ENCODE measurements at regions not wholly inside any gene's neighbourhood (a gene's known extent, or its start where the extent isn't known, plus 50 kb on each side); places are given as distances from the start of the nearest gene placed in this dataset.

DNA sequence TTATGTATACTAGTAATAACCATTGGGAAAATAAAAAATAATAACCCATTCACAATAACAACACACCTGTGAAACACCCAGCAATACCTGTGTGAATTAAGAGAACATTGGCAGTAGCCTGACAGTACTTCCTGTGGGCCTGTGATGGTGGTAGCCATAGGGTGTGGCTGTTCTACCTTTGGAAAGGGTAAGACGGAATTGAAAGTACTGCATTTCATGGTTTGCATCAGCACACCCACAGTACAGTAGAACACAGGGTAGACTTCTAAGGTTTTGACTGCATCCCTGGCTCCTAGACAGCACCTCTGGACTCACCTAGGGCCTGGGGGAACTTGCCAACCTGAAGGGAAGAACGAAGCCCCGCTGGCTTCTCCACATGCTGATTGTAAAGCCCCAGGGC, 279.8 kb downstream of the HTR1B start:
- H3K4me3 ChIP-seq (ENCODE audit: low read length in 2 of 2): no peak overlapping the region
- Mint-ChIP-seq H3K27me3 (no peaks in the 10 kb centered on the region), H3K27ac (no peak overlapping the region), H3K9me3 (peaks cover 0 to 19% (median 6%) of the 10 kb centered on the region in 8 donors), H3K36me3 (no peaks in the 10 kb centered on the region), H3K4me3 (no peak overlapping the region), H3K4me1 (no peaks in the 10 kb centered on the region)
- intact Hi-C loops (cut with micrococcal nuclease): no loop called here
- ChIA-PET POLR2A (ENCODE audit: partially characterized antibody) (no interaction called here), CTCF (ENCODE audit: partially characterized antibody) (no interaction called here)
- no peaks in the 10 kb centered on the region for H3K9me3 ChIP-seq (ENCODE audit: control insufficient read depth in 1 of 2, low read length in 2 of 2)
- H3K36me3 ChIP-seq (ENCODE audit: insufficient read depth, low read length): no peaks in the 10 kb centered on the region
- H3K4me1 ChIP-seq (ENCODE audit: insufficient read depth, low read length): no peaks in the 10 kb centered on the region
- H3K27me3 ChIP-seq (ENCODE audit: insufficient read depth, low read length): no peaks in the 10 kb centered on the region
- no peak overlapping the region for H3K27ac ChIP-seq (ENCODE audit: low read depth, low read length)
- no peak for DNase-seq

DNA sequence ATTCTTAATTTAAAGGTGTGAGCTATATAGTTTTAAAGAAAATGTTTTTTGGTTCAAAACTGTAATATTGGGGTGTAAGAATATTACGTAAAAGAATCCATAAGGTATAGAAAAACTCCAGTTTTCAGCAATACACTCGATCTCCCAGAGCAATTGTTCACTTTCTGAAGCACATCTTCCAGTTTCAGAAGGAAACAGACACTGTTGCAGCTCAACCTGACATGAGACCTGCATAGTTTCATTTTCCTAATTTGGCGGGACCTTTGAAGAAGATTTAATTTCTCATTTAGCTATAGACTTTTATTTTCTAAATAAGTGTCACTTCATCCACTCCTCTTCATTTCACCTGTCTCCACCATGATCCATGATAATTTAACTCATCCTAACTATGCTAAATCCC, 281.5 kb downstream of the HTR1B start:
- no peaks in the 10 kb centered on the region for H3K36me3 ChIP-seq (ENCODE audit: insufficient read depth, low read length)
- Mint-ChIP-seq H3K27ac (no peak overlapping the region), H3K4me1 (no peaks in the 10 kb centered on the region), H3K9me3 (peaks cover 0 to 12% (median 3%) of the 10 kb centered on the region in 8 donors), H3K36me3 (no peaks in the 10 kb centered on the region), H3K4me3 (no peak overlapping the region), H3K27me3 (no peaks in the 10 kb centered on the region)
- H3K9me3 ChIP-seq (ENCODE audit: control insufficient read depth in 1 of 2, low read length in 2 of 2): no peaks in the 10 kb centered on the region
- ChIA-PET CTCF (ENCODE audit: partially characterized antibody) (no interaction called here), POLR2A (ENCODE audit: partially characterized antibody) (no interaction called here)
- no peaks in the 10 kb centered on the region for H3K4me1 ChIP-seq (ENCODE audit: insufficient read depth, low read length)
- H3K4me3 ChIP-seq (ENCODE audit: low read length in 2 of 2): no peak overlapping the region
- intact Hi-C loops (cut with micrococcal nuclease): no loop called here
- no peaks in the 10 kb centered on the region for H3K27me3 ChIP-seq (ENCODE audit: insufficient read depth, low read length)
- no peak overlapping the region for H3K27ac ChIP-seq (ENCODE audit: low read depth, low read length)
- no peak for DNase-seq

DNA sequence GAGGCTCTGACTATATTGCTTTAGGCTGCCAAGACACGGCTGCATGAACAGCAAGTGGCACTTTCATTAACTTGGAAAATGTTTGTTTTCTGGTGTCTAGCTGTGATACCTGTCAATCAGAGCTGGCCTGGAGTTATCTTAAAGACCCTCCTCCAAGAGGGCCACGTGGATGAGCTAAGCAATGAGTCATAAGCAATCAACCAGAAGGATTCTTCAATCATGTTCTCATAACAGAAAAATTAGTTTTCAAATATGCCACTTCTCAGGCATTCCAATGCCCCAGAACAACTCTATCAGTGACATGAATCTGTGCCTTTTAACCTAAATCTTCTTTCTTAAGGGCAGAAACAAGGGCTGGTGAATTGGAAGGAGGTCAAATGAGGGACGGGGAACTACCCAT, 283.0 kb downstream of the HTR1B start:
- CTCF ChIA-PET (ENCODE audit: partially characterized antibody): no interaction called here
- Histone ChIP-seq H3K4me1 (ENCODE audit: insufficient read depth, low read length) (no peaks in the 10 kb centered on the region), H3K27me3 (ENCODE audit: insufficient read depth, low read length) (no peaks in the 10 kb centered on the region), H3K27ac (ENCODE audit: low read depth, low read length) (no peak overlapping the region), H3K4me3 (ENCODE audit: low read length in 2 of 2) (no peak overlapping the region), H3K36me3 (ENCODE audit: insufficient read depth, low read length) (no peaks in the 10 kb centered on the region), H3K9me3 (ENCODE audit: control insufficient read depth in 1 of 2, low read length in 2 of 2) (no peaks in the 10 kb centered on the region)
- no peak for DNase-seq
- Mint-ChIP-seq H3K27ac (no peak overlapping the region), H3K27me3 (no peaks in the 10 kb centered on the region), H3K36me3 (no peaks in the 10 kb centered on the region), H3K4me1 (no peaks in the 10 kb centered on the region), H3K4me3 (no peak overlapping the region), H3K9me3 (peaks cover 0 to 12% (median 3%) of the 10 kb centered on the region in 8 donors)
- intact Hi-C loops (cut with micrococcal nuclease): no loop called here
- POLR2A ChIA-PET (ENCODE audit: partially characterized antibody): no interaction called here

DNA sequence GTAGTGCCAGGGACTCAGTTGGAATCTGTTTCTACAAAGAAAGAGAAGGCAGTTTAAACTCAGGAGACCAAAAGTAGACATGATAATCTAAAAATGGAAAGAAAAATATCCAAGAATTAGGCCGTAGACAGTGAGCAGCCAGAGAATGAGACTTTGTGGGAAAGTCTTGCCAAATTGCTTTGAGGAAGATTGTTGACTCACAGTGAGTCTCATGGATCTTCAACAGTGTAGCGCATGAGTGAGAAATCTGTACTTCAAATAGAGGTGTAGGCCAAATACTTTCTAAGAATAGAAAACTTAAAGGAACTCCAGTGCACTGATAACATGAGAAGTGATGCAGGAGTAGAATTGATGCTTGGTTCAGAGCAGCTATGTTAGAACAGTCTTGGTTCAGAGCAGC, 284.5 kb downstream of the HTR1B start:
- no peaks in the 10 kb centered on the region for H3K36me3 ChIP-seq (ENCODE audit: insufficient read depth, low read length)
- Mint-ChIP-seq H3K4me1 (no peaks in the 10 kb centered on the region), H3K9me3 (peaks cover 0 to 15% (median 5%) of the 10 kb centered on the region in 8 donors), H3K4me3 (no peak overlapping the region), H3K36me3 (no peaks in the 10 kb centered on the region), H3K27ac (no peak overlapping the region), H3K27me3 (no peaks in the 10 kb centered on the region)
- CTCF ChIA-PET (ENCODE audit: partially characterized antibody): no interaction called here
- no peak for DNase-seq
- POLR2A ChIA-PET (ENCODE audit: partially characterized antibody): no interaction called here
- intact Hi-C loops (cut with micrococcal nuclease): no loop called here
- no peak overlapping the region for H3K4me3 ChIP-seq (ENCODE audit: low read length in 2 of 2)
- peaks cover 0 to 2% of the 10 kb centered on the region in 2 donors for H3K9me3 ChIP-seq (ENCODE audit: control insufficient read depth in 1 of 2, low read length in 2 of 2)
- no peak overlapping the region for H3K27ac ChIP-seq (ENCODE audit: low read depth, low read length)
- H3K4me1 ChIP-seq (ENCODE audit: insufficient read depth, low read length): no peaks in the 10 kb centered on the region
- H3K27me3 ChIP-seq (ENCODE audit: insufficient read depth, low read length): no peaks in the 10 kb centered on the region

DNA sequence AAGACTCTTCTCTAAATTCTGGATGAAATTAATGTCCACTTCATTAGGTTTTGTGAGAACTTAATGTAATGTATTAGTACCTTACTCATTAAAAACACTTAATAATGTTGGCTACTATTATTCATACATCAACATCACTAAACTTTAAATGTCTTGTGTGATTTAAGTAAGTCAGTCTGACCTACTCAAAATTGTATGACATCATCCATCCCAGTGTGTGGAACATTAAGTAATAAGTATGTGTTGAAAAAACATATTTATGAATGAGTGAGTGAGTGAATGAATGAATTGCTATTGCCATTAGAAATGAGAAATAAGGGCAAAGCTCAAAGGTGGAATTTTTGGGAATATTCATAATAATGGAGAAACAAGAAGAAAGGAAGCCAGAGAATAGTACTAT, 285.8 kb downstream of the HTR1B start:
- no peak overlapping the region for H3K4me3 ChIP-seq (ENCODE audit: low read length in 2 of 2)
- Mint-ChIP-seq H3K27me3 (no peaks in the 10 kb centered on the region), H3K27ac (no peak overlapping the region), H3K4me1 (no peaks in the 10 kb centered on the region), H3K4me3 (no peak overlapping the region), H3K36me3 (no peaks in the 10 kb centered on the region), H3K9me3 (peaks cover 0 to 15% (median 8%) of the 10 kb centered on the region in 8 donors)
- POLR2A ChIA-PET (ENCODE audit: partially characterized antibody): no interaction called here
- no peak for DNase-seq
- no peaks in the 10 kb centered on the region for H3K27me3 ChIP-seq (ENCODE audit: insufficient read depth, low read length)
- intact Hi-C loops (cut with micrococcal nuclease): no loop called here
- CTCF ChIA-PET (ENCODE audit: partially characterized antibody): no interaction called here
- H3K9me3 ChIP-seq (ENCODE audit: control insufficient read depth in 1 of 2, low read length in 2 of 2): peaks cover 0 to 3% of the 10 kb centered on the region in 2 donors
- no peaks in the 10 kb centered on the region for H3K4me1 ChIP-seq (ENCODE audit: insufficient read depth, low read length)
- no peaks in the 10 kb centered on the region for H3K36me3 ChIP-seq (ENCODE audit: insufficient read depth, low read length)
- H3K27ac ChIP-seq (ENCODE audit: low read depth, low read length): no peak overlapping the region

DNA sequence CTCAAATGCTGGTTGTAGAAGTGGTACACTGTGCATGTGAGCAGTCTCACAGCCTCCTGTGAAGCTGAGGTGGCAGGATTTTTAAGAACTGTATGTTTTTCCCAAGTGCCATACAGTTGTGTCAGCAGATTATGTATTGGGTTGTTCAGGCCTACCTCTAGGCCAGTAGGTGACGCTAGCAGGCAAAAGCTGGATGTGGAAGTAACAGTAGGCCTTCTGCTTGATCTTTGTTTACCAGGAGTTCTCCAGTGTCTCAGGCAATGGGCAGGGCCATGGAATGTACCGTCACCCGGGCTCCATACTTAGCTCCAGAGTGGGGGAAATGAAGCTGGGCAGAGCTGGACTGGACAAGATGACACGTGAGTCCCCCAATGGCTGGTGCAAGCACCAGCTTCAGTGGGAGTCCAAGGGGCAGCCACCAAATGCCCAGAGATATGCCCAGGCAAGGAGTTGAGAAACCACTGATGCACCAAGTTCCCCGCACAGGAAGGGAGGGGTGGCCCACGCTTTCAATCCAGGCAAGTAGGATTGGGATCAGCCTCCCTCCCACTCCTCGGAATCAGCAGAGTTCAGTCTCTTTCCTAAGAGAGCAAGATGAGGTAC, 289.7 kb downstream of the HTR1B start:
- H3K4me1 ChIP-seq (ENCODE audit: insufficient read depth, low read length): no peaks in the 10 kb centered on the region
- H3K27ac ChIP-seq (ENCODE audit: low read depth, low read length): no peak overlapping the region
- Mint-ChIP-seq H3K4me3 (no peak overlapping the region), H3K4me1 (no peaks in the 10 kb centered on the region), H3K27me3 (no peaks in the 10 kb centered on the region), H3K27ac (no peak overlapping the region), H3K9me3 (peaks cover 0 to 31% (median 11%) of the 10 kb centered on the region in 8 donors), H3K36me3 (no peaks in the 10 kb centered on the region)
- POLR2A ChIA-PET (ENCODE audit: partially characterized antibody): no interaction called here
- intact Hi-C loops (cut with micrococcal nuclease): no loop called here
- DNase-seq: no peak
- H3K9me3 ChIP-seq (ENCODE audit: control insufficient read depth in 1 of 2, low read length in 2 of 2): peaks cover 0 to 3% of the 10 kb centered on the region in 2 donors
- H3K27me3 ChIP-seq (ENCODE audit: insufficient read depth, low read length): no peaks in the 10 kb centered on the region
- CTCF ChIA-PET (ENCODE audit: partially characterized antibody): no interaction called here
- no peaks in the 10 kb centered on the region for H3K36me3 ChIP-seq (ENCODE audit: insufficient read depth, low read length)
- H3K4me3 ChIP-seq (ENCODE audit: low read length in 2 of 2): no peak overlapping the region

DNA sequence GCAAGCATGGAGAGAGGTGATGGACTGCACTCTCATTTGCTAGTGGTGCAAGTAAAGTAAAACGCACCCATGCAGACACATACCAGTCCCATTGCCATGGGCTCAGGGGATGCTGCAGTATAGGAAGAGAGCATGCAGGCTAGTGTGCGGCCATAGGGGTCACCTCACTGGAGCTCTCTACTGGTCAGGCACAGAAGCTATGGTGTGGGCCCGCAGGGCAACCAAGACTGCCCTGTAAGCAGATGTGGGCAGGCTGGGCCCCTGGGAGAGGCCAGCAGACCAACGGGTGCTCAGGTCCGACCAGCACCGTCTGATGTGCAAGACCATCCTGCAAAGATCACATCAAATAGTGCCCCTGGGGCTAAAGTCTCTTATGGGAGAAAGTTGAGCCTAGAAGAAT, 290.7 kb downstream of the HTR1B start:
- no peaks in the 10 kb centered on the region for H3K27me3 ChIP-seq (ENCODE audit: insufficient read depth, low read length)
- H3K36me3 Mint-ChIP-seq: no peaks in the 10 kb centered on the region
- ChIA-PET CTCF (ENCODE audit: partially characterized antibody) (no interaction called here), POLR2A (ENCODE audit: partially characterized antibody) (no interaction called here)
- peaks cover 0 to 39% (median 13%) of the 10 kb centered on the region in 8 donors for H3K9me3 Mint-ChIP-seq
- no peaks in the 10 kb centered on the region for H3K4me1 ChIP-seq (ENCODE audit: insufficient read depth, low read length)
- H3K9me3 ChIP-seq (ENCODE audit: control insufficient read depth in 1 of 2, low read length in 2 of 2): peaks cover 0 to 3% of the 10 kb centered on the region in 2 donors
- no peaks in the 10 kb centered on the region for H3K4me1 Mint-ChIP-seq
- no peak overlapping the region for H3K4me3 ChIP-seq (ENCODE audit: low read length in 2 of 2)
- peak in 1 of 5 donors; percentile 16 for DNase-seq
- H3K4me3 Mint-ChIP-seq: peak overlapping the region in 1 of 8 donors; percentile 45
- no peaks in the 10 kb centered on the region for H3K27me3 Mint-ChIP-seq
- H3K27ac Mint-ChIP-seq: no peak overlapping the region
- H3K36me3 ChIP-seq (ENCODE audit: insufficient read depth, low read length): no peaks in the 10 kb centered on the region
- intact Hi-C loops (cut with micrococcal nuclease): no loop called here
- H3K27ac ChIP-seq (ENCODE audit: low read depth, low read length): no peak overlapping the region

DNA sequence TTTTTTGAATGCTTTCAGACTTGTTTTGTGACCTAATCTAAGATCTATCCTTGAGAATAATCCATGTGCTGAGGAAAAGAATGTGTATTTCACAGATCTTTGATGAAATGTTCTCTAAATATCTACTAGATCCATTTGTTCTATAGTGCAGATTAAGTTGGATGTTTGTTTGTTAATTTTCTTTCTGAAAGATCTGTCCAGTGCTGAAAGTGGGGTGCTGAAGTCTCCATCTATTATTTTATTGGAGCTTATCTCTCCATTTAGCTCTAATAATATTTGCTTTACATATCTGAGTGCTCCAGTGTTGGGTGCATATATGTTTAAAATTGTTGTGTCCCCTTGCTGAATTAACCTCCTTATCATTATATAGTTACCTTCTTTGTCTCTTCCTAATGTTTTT, 303.6 kb downstream of the HTR1B start:
- no peak for DNase-seq
- H3K9me3 ChIP-seq (ENCODE audit: control insufficient read depth in 1 of 2, low read length in 2 of 2): no peaks in the 10 kb centered on the region
- no peak overlapping the region for H3K4me3 Mint-ChIP-seq
- no peak overlapping the region for H3K27ac ChIP-seq (ENCODE audit: low read depth, low read length)
- no peaks in the 10 kb centered on the region for H3K4me1 ChIP-seq (ENCODE audit: insufficient read depth, low read length)
- no peaks in the 10 kb centered on the region for H3K36me3 ChIP-seq (ENCODE audit: insufficient read depth, low read length)
- no peaks in the 10 kb centered on the region for H3K4me1 Mint-ChIP-seq
- no peaks in the 10 kb centered on the region for H3K36me3 Mint-ChIP-seq
- no peak overlapping the region for H3K27ac Mint-ChIP-seq
- ChIA-PET POLR2A (ENCODE audit: partially characterized antibody) (no interaction called here), CTCF (ENCODE audit: partially characterized antibody) (no interaction called here)
- no peak overlapping the region for H3K4me3 ChIP-seq (ENCODE audit: low read length in 2 of 2)
- H3K27me3 ChIP-seq (ENCODE audit: insufficient read depth, low read length): no peaks in the 10 kb centered on the region
- intact Hi-C loops (cut with micrococcal nuclease): no loop called here
- H3K27me3 Mint-ChIP-seq: no peaks in the 10 kb centered on the region
- peaks cover 0 to 18% (median 6%) of the 10 kb centered on the region in 8 donors for H3K9me3 Mint-ChIP-seq

Data from CD4-positive, alpha-beta memory T cell (primary cell).